8988T (cell line): ENCODE measurements at regions not wholly inside any gene's neighbourhood (a gene's known extent, or its start where the extent isn't known, plus 50 kb on each side); places are given as distances from the start of the nearest gene placed in this dataset.

Experiments used
- DNase-seq: peaks from one replicate; pipeline ENCODE4 v3.0.0; 2011

GRCh38 chr2:42910645-42911405 lies 118.4 kb upstream of the HAAO start:
- no peak for DNase-seq

GRCh38 chr2:42909966-42910365 lies 117.6 kb upstream of the HAAO start:
- no peak for DNase-seq

DNA sequence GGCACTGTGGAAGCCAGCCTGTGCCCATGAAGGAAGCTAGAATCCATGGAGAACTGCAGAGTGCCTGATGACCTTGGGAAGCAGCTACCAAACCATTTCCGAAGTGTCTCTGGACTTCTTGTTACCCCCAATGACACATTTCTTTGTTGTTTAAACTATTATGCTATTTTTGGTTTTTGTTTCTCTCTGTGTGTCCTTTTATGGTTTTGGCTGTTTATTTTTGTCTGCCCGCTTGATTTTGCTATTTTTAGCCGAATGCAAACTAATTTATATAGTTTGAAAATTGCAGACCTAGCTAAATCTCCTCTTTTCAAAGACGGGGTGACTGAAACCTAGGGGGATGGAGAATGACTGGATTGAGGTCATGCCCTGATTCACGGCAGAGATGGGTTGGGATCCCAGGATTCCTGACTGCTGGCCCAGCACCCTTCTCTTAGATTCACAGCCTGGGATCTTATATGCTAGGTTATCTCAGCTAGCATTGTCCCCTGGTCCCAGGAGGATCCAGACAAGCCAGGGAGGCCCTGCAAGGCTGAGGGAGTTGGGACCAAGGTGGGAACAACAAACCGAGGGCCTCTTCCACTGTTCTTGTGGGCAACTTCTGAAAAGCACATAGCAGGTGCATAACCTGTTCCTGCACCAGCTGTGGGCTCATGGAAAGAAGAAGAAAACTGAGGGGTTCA lies 116.3 kb upstream of the HAAO start:
- DNase-seq = no peak

- no peak for DNase-seq
Measured at GRCh38 chr2:42907835-42908234, 115.5 kb upstream of the HAAO start.

DNA sequence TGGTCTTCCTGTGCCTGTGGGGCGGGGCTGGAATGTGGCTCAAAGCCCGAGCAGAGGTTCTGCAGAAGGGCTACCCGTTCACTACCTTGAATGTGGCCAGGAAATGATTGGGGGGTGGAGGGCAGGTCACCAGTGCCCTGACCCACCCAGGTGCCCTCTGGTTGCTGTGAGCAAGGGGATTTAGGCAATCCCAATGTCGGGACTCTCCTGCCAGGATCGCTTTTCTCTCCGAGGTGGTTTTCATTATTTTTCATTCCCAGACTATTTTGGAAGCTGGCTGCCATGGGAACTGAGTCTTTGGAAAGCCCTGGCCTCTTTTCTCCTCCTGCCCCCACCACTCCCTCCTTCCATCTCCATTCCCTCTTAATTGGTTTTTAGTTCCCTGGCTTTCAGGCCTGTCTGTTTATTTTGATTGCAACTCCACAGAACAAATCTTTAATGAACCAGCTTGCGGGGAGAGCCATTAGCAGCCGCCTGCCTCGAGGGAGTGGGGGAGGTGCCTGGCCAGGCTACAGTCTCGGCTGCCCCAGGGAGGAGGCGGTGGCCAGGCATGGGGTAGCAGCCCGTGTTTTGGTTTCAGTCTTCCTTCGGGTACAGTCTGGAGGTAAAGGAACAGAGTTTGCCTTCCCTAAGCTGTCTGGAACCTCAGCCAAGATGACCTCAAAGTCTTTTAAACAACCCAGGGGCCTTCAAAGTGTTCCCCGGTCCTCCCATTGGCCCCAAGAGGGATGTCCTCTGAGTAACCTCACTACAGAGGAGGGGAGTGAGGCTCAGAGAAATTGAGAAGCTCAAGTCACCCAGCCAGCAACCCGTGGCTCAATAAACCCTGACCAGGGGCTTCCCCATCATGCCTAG lies 114.4 kb upstream of the HAAO start:
- no peak for DNase-seq

DNA sequence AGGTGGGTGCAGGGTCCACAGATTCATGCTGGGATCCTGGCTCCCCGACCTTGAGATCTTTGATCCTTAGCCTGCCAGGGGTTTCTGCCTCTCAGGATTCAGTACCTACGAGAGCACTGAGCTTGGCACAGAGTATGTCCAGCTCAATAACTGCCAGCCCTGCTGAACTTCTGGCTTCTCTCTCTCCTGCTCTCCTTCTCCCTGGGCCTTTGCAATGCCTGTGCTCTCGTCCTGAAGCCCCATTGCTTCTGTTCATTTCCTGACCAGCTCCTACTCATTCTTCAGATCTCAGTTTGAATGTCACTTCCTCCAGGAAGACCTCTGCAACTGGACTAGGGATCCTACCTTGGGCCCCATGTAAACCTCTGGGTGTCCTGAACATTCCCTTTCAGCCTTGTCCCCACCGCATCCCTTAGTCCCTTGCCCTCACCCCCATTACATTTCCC lies 113.8 kb upstream of the HAAO start:
- no peak for DNase-seq

DNA sequence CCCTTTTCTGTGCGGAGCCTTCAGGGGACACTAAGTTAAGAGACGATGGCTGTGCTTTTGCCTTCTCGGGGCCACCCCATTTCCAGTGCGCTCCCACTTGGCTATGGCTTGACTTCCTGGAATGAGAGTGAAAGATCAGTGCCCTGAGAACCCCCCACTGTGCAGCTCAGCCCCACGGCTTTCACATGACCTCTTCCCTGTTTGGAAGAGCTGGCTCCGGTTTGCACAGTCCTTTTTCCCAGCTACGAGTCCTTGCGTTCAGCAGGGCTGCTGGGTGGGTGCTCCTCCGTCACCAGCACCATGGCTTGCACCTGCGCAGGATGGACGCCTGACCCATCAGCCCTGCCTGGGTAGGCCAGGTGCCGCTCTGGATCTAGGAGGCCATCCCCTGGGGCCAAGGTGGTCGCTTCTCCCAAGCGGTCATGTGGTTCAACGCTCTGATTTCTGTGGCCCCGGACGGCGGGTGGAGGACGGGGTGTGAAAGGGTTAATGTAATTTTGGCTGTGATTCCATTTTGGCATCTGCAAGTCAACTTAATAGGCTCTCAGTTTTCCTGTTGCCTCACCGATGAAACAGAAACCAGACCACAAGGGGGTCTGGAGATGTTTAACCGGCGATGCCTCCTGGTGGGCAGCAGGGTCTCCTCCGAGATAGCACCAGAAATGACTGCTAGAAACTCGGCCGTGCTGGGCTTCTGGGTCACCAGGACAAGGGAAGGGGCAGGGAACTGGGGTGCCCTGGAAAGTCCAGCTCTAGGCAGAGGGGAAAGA lies 113.1 kb upstream of the HAAO start:
- no peak for DNase-seq

GRCh38 chr2:42904576-42904876 lies 112.1 kb upstream of the HAAO start:
- DNase-seq = no peak

GRCh38 chr2:42903821-42904575 lies 111.6 kb upstream of the HAAO start:
- DNase-seq = no peak

- no peak for DNase-seq
Measured at GRCh38 chr2:42902939-42903709, 110.7 kb upstream of the HAAO start.

- no peak for DNase-seq
Measured at GRCh38 chr2:42901076-42901640, 108.8 kb upstream of the HAAO start.

GRCh38 chr2:42900289-42900891 lies 108.0 kb upstream of the HAAO start:
- DNase-seq = no peak

DNA sequence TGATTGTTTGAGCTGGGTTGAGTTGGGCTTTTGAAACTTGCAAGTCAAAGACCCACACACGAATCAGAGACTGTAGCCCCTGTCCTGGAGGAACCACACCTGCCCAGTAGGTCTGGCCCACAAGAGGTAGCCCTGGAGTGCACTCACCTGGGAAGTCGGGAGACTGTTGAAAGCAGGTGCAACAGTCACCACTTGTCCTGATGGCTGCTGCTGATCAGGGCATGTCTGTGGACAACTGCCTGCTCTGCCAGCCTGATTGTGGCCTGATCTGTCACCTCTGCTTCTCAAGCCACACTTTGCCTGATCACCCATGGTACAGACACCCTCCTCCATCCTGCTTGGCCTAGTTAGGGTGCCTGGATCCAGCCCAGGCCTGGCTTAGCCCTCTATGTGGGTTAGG lies 105.0 kb upstream of the HAAO start:
- DNase-seq = no peak

DNA sequence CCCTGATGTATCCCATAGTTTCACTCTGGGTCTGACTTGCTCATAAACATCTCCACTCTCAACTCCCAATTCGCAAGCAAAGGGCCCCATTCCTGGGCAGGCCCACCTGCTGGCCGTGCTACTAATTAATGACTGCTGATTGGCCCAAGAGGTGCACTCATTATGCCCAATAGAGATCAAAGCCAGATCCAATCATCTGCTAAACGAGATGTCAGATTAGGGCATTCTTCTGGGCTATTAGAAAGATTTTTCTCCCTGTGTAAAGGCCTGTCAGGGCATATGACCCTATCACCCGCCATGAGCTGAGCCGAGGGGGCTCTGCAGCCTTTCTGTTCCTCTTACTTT lies 103.4 kb upstream of the HAAO start:
- DNase-seq = no peak

- DNase-seq = no peak
Measured at GRCh38 chr2:42895134-42895790, 102.9 kb upstream of the HAAO start.

- DNase-seq = no peak
Measured at GRCh38 chr2:42893047-42893758, 100.8 kb upstream of the HAAO start.

- DNase-seq = no peak
Measured at GRCh38 chr2:42890791-42891355, 98.5 kb upstream of the HAAO start.

GRCh38 chr2:42888321-42889245 lies 96.2 kb upstream of the HAAO start:
- no peak for DNase-seq
